Adrenal gland (tissue), 5 donors: ENCODE measurements at regions not wholly inside any gene's neighbourhood (a gene's known extent, or its start where the extent isn't known, plus 50 kb on each side); places are given as distances from the start of the nearest gene placed in this dataset.

ENCODE experiments used
- CTCF ChIP-seq, 6 experiments: fragments of 450-650 bp in 4 of 6; fragments of 200-600 bp in 2 of 6; sonication (generic) in 1 of 6; IDR thresholded peaks; 1 replicate in 5 of 6; 2 replicates in 1 of 6; pipeline versions ENCODE4 v1.5.1 to v1.8.0; 2016 to 2021; ENCODE audit warnings: antibody characterized with exemption in 6 of 6, mild to moderate bottlenecking in 2 of 6, moderate library complexity in 1 of 6
- POLR2A ChIP-seq, 2 donors: fragments of 450-650 bp; IDR thresholded peaks; one replicate each; pipeline ENCODE4 v1.6.1; 2017; ENCODE audit warnings: antibody characterized with exemption in 2 of 2, mild to moderate bottlenecking in 2 of 2, moderate library complexity in 1 of 2
- donor health status: DM: no; HTN: no; CAD: no.

DNA sequence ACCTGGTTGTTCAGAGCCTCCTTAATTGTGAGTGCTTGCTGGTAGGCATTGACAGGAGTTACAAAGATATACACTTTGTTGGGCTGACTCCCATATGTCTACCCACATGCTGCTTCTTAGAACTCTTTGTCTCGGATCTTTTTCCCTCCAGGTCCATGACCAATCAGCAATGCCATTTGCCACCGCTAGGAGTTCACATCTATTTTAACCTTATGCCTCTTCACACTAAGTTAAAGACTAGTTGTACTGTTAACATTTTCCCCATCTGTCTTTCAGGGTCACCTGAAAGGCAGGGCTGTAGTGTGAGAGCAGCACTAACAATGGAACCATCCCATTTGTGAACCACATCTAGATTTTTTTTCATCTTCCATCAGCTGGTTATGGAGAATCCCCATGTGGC is 226.7 kb upstream of the NPY start:
- TF ChIP-seq POLR2A (IDR thresholded peaks at IDR 0.05) (no peak), CTCF (IDR thresholded peaks at IDR 0.05) (no peak)
